WTC11 (cell line): ENCODE measurements at regions not wholly inside any gene's neighbourhood (a gene's known extent, or its start where the extent isn't known, plus 50 kb on each side); places are given as distances from the start of the nearest gene placed in this dataset.
A peak's percentile ranks its signal among the peaks of the same experiment; 100 is the strongest.

Source experiments
- ATAC-seq: fragments of 200-7000 bp; cut with Tn5 transposase; 2 replicates; pipeline ENCODE4 v1.10.0; 2021; ENCODE audit warnings: mild to moderate bottlenecking, moderate library complexity
- CTCF ChIA-PET: fragments of 300-600 bp; sonication (Branson Sonifier 250); formaldehyde crosslinking; loops from one replicate; lab custom pipeline; 2021; ENCODE audit warnings: antibody characterized with exemption; lab: Charles Lee
- POLR2A ChIA-PET: fragments of 350-600 bp; sonication (Branson Sonifier 250); formaldehyde crosslinking; loops from one replicate; lab custom pipeline; 2021; ENCODE audit warnings: antibody characterized with exemption; lab: Charles Lee
- DNase-seq: peaks from one replicate; pipeline ENCODE4 v3.0.0; 2021; ENCODE audit warnings: low spot score
- H3K27ac Mint-ChIP-seq: 2 replicates; pipeline ENCODE4 v1.8.0; 2021; ENCODE audit warnings: mixed read lengths
- H3K27me3 Mint-ChIP-seq: 2 replicates; pipeline ENCODE4 v1.8.0; 2021; ENCODE audit warnings: low read depth, mild to moderate bottlenecking, moderate library complexity, mixed read lengths
- H3K36me3 Mint-ChIP-seq: 2 replicates; pipeline ENCODE4 v1.8.0; 2021; ENCODE audit warnings: mixed read lengths
- H3K4me1 Mint-ChIP-seq: 2 replicates; pipeline ENCODE4 v1.8.0; 2022; ENCODE audit warnings: mixed read lengths
- H3K4me3 Mint-ChIP-seq: 2 replicates; pipeline ENCODE4 v1.8.0; 2021; ENCODE audit warnings: mild to moderate bottlenecking, moderate library complexity, mixed read lengths
- H3K9me3 Mint-ChIP-seq: 2 replicates; pipeline ENCODE4 v1.8.0; 2021; ENCODE audit warnings: mixed read lengths
- CREM ChIP-seq: sonication (generic); formaldehyde crosslinking; IDR thresholded peaks from 2 replicates; pipeline ENCODE4 v1.8.1; 2022; ENCODE audit warnings: mild to moderate bottlenecking, missing genetic modification reagents, moderate library complexity
- ELF4 ChIP-seq: sonication (generic); formaldehyde crosslinking; IDR thresholded peaks from 2 replicates; pipeline ENCODE4 v1.8.1; 2022; ENCODE audit warnings: low read depth, mild to moderate bottlenecking, moderate library complexity, missing genetic modification reagents
- ETV6 ChIP-seq: sonication (generic); formaldehyde crosslinking; IDR thresholded peaks from 2 replicates; pipeline ENCODE4 v1.8.1; 2022; ENCODE audit warnings: mild to moderate bottlenecking, missing genetic modification reagents
- FOXJ3 ChIP-seq: sonication (generic); formaldehyde crosslinking; IDR thresholded peaks from 2 replicates; pipeline ENCODE4 v1.9.0; 2021; ENCODE audit warnings: missing genetic modification reagents, mild to moderate bottlenecking, borderline replicate concordance
- FOXK1 ChIP-seq: sonication (generic); formaldehyde crosslinking; IDR thresholded peaks from 2 replicates; pipeline ENCODE4 v1.8.0; 2022; ENCODE audit warnings: mild to moderate bottlenecking, moderate library complexity, missing genetic modification reagents
- JAZF1 ChIP-seq: fragments of 250-450 bp; sonication (Bioruptor Pico); IDR thresholded peaks from 2 replicates; pipeline ENCODE4 v1.9.0; 2021; ENCODE audit warnings: moderate library complexity, mild to moderate bottlenecking, inconsistent platforms
- NR3C1 ChIP-seq: sonication (generic); formaldehyde crosslinking; conservative IDR thresholded peaks from 2 replicates; pipeline ENCODE4 v1.8.1; 2023; ENCODE audit warnings: low read depth, mild to moderate bottlenecking, missing genetic modification reagents
- RORB ChIP-seq: fragments of 250-450 bp; sonication (Bioruptor Pico); IDR thresholded peaks from 2 replicates; pipeline ENCODE4 v1.9.0; 2021; ENCODE audit warnings: mild to moderate bottlenecking
- TEAD4 ChIP-seq: sonication (generic); formaldehyde crosslinking; IDR thresholded peaks from 2 replicates; pipeline ENCODE4 v1.8.0; 2022; ENCODE audit warnings: mild to moderate bottlenecking, missing genetic modification reagents
- TP53 ChIP-seq: sonication (generic); formaldehyde crosslinking; IDR thresholded peaks from 2 replicates; pipeline ENCODE4 v1.8.1; 2023; ENCODE audit warnings: mild to moderate bottlenecking, missing genetic modification reagents
- ZNF219 ChIP-seq: sonication (generic); formaldehyde crosslinking; IDR thresholded peaks from 2 replicates; pipeline ENCODE4 v1.8.0; 2023; ENCODE audit warnings: missing genetic modification reagents, mild to moderate bottlenecking, borderline replicate concordance
- ZNF671 ChIP-seq: fragments of 250-450 bp; sonication (Bioruptor Pico); IDR thresholded peaks from 2 replicates; pipeline ENCODE4 v1.8.0; 2021; ENCODE audit warnings: mild to moderate bottlenecking
- TF ChIP-seq, protein P1 (sequence below): sonication (generic); formaldehyde crosslinking; IDR thresholded peaks from 2 replicates; pipeline ENCODE4 v1.8.0; 2023; ENCODE audit warnings: missing genetic modification reagents, mild to moderate bottlenecking, borderline replicate concordance
- TF ChIP-seq, protein P2 (sequence below): sonication (generic); formaldehyde crosslinking; IDR thresholded peaks from 2 replicates; pipeline ENCODE4 v1.8.1; 2023; ENCODE audit warnings: mild to moderate bottlenecking, missing genetic modification reagents
- TF ChIP-seq, protein P3 (sequence below): fragments of 250-450 bp; sonication (Bioruptor Pico); IDR thresholded peaks from 2 replicates; pipeline ENCODE4 v1.9.0; 2021; ENCODE audit warnings: moderate library complexity, mild to moderate bottlenecking, inconsistent platforms, borderline replicate concordance
- TF ChIP-seq, protein P4 (sequence below): fragments of 250-450 bp; sonication (Bioruptor Pico); conservative IDR thresholded peaks from 2 replicates; pipeline ENCODE4 v1.9.0; 2021; ENCODE audit warnings: mild to moderate bottlenecking
- TF ChIP-seq, protein P5 (sequence below): fragments of 200-600 bp; IDR thresholded peaks from 2 replicates; pipeline ENCODE4 v1.8.0; 2022; ENCODE audit warnings: antibody characterized with exemption
- TF ChIP-seq, protein P6 (sequence below): sonication (generic); formaldehyde crosslinking; IDR thresholded peaks from 2 replicates; pipeline ENCODE4 v1.8.0; 2022; ENCODE audit warnings: mild to moderate bottlenecking, missing genetic modification reagents

DNA sequence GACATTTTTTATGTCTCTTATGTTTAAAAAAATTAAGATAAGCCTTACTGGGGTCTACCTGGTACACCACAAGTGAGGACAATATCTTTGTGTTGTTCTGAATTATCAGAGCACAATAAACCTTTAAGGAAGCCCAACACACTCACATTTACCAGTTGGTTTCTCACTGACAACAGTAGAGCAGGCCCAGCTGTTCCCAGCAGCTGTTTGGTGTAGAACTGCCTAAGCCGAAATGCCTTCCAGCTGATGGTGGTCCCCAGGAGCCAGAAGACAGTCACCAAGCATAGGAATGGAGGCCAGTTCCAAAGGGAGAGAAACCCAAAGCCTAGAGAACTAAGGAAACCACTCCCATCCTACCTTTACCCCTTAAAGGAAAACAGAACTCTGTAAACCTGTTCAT is 428.6 kb upstream of the CAMK1G start:
- no peak for TF ChIP-seq CREM
- TF ChIP-seq ELF4 (CRISPR knock-in tag): no peak
- TF ChIP-seq FOXK1 (CRISPR knock-in tag): no peak
- TF ChIP-seq, protein P1, sequence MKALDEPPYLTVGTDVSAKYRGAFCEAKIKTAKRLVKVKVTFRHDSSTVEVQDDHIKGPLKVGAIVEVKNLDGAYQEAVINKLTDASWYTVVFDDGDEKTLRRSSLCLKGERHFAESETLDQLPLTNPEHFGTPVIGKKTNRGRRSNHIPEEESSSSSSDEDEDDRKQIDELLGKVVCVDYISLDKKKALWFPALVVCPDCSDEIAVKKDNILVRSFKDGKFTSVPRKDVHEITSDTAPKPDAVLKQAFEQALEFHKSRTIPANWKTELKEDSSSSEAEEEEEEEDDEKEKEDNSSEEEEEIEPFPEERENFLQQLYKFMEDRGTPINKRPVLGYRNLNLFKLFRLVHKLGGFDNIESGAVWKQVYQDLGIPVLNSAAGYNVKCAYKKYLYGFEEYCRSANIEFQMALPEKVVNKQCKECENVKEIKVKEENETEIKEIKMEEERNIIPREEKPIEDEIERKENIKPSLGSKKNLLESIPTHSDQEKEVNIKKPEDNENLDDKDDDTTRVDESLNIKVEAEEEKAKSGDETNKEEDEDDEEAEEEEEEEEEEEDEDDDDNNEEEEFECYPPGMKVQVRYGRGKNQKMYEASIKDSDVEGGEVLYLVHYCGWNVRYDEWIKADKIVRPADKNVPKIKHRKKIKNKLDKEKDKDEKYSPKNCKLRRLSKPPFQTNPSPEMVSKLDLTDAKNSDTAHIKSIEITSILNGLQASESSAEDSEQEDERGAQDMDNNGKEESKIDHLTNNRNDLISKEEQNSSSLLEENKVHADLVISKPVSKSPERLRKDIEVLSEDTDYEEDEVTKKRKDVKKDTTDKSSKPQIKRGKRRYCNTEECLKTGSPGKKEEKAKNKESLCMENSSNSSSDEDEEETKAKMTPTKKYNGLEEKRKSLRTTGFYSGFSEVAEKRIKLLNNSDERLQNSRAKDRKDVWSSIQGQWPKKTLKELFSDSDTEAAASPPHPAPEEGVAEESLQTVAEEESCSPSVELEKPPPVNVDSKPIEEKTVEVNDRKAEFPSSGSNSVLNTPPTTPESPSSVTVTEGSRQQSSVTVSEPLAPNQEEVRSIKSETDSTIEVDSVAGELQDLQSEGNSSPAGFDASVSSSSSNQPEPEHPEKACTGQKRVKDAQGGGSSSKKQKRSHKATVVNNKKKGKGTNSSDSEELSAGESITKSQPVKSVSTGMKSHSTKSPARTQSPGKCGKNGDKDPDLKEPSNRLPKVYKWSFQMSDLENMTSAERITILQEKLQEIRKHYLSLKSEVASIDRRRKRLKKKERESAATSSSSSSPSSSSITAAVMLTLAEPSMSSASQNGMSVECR (CRISPR knock-in tag): no peak
- TF ChIP-seq, protein P2, sequence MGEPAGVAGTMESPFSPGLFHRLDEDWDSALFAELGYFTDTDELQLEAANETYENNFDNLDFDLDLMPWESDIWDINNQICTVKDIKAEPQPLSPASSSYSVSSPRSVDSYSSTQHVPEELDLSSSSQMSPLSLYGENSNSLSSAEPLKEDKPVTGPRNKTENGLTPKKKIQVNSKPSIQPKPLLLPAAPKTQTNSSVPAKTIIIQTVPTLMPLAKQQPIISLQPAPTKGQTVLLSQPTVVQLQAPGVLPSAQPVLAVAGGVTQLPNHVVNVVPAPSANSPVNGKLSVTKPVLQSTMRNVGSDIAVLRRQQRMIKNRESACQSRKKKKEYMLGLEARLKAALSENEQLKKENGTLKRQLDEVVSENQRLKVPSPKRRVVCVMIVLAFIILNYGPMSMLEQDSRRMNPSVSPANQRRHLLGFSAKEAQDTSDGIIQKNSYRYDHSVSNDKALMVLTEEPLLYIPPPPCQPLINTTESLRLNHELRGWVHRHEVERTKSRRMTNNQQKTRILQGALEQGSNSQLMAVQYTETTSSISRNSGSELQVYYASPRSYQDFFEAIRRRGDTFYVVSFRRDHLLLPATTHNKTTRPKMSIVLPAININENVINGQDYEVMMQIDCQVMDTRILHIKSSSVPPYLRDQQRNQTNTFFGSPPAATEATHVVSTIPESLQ (CRISPR knock-in tag): no peak
- TF ChIP-seq, protein P3, sequence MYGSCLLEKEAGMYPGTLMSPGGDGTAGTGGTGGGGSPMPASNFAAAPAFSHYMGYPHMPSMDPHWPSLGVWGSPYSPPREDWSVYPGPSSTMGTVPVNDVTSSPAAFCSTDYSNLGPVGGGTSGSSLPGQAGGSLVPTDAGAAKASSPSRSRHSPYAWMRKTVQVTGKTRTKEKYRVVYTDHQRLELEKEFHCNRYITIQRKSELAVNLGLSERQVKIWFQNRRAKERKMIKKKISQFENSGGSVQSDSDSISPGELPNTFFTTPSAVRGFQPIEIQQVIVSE (CRISPR knock-in tag): no peak
- no peak for TF ChIP-seq TEAD4
- no peak for TF ChIP-seq ZNF219 (CRISPR knock-in tag)
- TF ChIP-seq FOXJ3: no peak
- TF ChIP-seq ZNF671: no peak
- TF ChIP-seq, protein P4, sequence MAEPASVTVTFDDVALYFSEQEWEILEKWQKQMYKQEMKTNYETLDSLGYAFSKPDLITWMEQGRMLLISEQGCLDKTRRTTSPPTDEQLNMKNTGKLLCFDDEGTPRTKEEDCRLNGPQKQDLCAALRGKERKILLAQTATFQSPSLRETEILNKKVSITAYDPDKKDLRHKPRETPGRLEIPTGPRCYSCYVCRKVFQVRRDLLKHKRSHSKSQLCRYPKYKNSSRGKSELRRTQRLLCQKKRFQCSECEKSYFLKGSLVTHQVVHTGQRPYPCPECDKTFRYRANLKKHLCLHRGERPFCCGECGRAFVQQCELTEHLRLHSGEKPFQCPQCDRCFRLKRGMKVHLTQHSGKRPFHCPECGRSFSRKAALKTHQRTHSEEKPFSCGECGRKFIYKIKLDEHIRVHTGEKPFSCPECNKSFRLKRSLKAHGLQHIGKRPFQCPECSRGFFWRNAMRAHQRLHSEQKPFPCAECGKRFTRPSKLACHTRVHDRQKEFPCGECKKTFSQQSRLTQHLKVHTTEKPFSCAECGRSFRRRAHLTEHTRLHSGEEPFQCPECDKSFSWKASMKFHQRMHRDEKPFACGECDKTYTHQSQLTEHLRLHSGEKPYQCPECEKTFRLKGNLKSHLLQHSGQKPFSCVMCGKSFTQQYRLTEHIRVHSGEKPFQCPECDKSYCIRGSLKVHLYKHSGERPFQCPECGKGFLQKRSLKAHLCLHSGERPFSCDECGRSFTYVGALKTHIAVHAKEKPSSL (CRISPR knock-in tag): no peak
- TF ChIP-seq RORB (CRISPR knock-in tag): no peak
- TF ChIP-seq, protein P5, sequence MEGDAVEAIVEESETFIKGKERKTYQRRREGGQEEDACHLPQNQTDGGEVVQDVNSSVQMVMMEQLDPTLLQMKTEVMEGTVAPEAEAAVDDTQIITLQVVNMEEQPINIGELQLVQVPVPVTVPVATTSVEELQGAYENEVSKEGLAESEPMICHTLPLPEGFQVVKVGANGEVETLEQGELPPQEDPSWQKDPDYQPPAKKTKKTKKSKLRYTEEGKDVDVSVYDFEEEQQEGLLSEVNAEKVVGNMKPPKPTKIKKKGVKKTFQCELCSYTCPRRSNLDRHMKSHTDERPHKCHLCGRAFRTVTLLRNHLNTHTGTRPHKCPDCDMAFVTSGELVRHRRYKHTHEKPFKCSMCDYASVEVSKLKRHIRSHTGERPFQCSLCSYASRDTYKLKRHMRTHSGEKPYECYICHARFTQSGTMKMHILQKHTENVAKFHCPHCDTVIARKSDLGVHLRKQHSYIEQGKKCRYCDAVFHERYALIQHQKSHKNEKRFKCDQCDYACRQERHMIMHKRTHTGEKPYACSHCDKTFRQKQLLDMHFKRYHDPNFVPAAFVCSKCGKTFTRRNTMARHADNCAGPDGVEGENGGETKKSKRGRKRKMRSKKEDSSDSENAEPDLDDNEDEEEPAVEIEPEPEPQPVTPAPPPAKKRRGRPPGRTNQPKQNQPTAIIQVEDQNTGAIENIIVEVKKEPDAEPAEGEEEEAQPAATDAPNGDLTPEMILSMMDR: no peak
- no peak for TF ChIP-seq JAZF1 (CRISPR knock-in tag)
- no peak for TF ChIP-seq ETV6 (CRISPR knock-in tag)
- TF ChIP-seq, protein P6, sequence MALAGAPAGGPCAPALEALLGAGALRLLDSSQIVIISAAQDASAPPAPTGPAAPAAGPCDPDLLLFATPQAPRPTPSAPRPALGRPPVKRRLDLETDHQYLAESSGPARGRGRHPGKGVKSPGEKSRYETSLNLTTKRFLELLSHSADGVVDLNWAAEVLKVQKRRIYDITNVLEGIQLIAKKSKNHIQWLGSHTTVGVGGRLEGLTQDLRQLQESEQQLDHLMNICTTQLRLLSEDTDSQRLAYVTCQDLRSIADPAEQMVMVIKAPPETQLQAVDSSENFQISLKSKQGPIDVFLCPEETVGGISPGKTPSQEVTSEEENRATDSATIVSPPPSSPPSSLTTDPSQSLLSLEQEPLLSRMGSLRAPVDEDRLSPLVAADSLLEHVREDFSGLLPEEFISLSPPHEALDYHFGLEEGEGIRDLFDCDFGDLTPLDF: no peak
- TF ChIP-seq TP53 (CRISPR knock-in tag): no peak
- TF ChIP-seq NR3C1 (CRISPR knock-in tag): no peak
- TF ChIP-seq, all 79 proteins: peak for 0
- Mint-ChIP-seq H3K9me3 (no peaks in the 10 kb centered on the region), H3K36me3 (no peaks in the 10 kb centered on the region), H3K27ac (peak overlapping the region; percentile 92), H3K4me1 (peaks cover 77% of the 10 kb centered on the region), H3K4me3 (no peak overlapping the region; the same call in 1 of the 2 replicates), H3K27me3 (no peaks in the 10 kb centered on the region)
- DNase-seq (no peak), ATAC-seq (peak; percentile 7)
- ChIA-PET CTCF (interaction anchor here (1.0 kb wide), 1 partner anchor 94 kb away, joined by 4 read pairs; no protein-coding TSS in a partner anchor), POLR2A (no interaction called here)
